H9 (cell line): ENCODE measurements at regions not wholly inside any gene's neighbourhood (a gene's known extent, or its start where the extent isn't known, plus 50 kb on each side); places are given as distances from the start of the nearest gene placed in this dataset.

Experiments used
- DNase-seq: peaks from one replicate; pipeline ENCODE4 v3.0.0-alpha.2; 2017
- H2AFZ ChIP-seq: one replicate; pipeline ENCODE4 v1.6.1; 2013; ENCODE audit warnings: mild to moderate bottlenecking, low read length, control low read depth, moderate library complexity
- H2AK5ac ChIP-seq: 2 replicates; pipeline ENCODE4 v1.6.1; 2013; ENCODE audit warnings: low read length, control low read depth, mixed read lengths; ENCODE audit not compliant: insufficient read length
- H2BK120ac ChIP-seq: one replicate; pipeline ENCODE4 v1.6.1; 2013; ENCODE audit warnings: low read depth, mild to moderate bottlenecking, low read length, control low read depth, inconsistent platforms; ENCODE audit not compliant: poor library complexity, severe bottlenecking
- H2BK12ac ChIP-seq: 2 replicates; pipeline ENCODE4 v1.6.1; 2013; ENCODE audit warnings: low read length, control low read depth, mixed read lengths, low read depth; ENCODE audit not compliant: insufficient read length
- H2BK15ac ChIP-seq: 2 replicates; pipeline ENCODE4 v1.6.1; 2013; ENCODE audit warnings: low read depth, low read length, control low read depth
- H2BK20ac ChIP-seq: one replicate; pipeline ENCODE4 v1.6.1; 2013; ENCODE audit warnings: low read depth, mild to moderate bottlenecking, low read length, control low read depth, inconsistent platforms; ENCODE audit not compliant: poor library complexity, severe bottlenecking
- H2BK5ac ChIP-seq: 2 replicates; pipeline ENCODE4 v1.6.1; 2013; ENCODE audit warnings: low read length, control low read depth, mixed read lengths; ENCODE audit not compliant: insufficient read length
- H3K14ac ChIP-seq: 2 replicates; pipeline ENCODE4 v1.6.1; 2013; ENCODE audit warnings: low read length, control low read depth; ENCODE audit not compliant: insufficient read depth
- H3K18ac ChIP-seq: 2 replicates; pipeline ENCODE4 v1.6.1; 2013; ENCODE audit warnings: low read depth, mild to moderate bottlenecking, mixed read lengths, low read length, control low read depth; ENCODE audit not compliant: insufficient read length
- H3K23ac ChIP-seq: 2 replicates; pipeline ENCODE4 v1.6.1; 2013; ENCODE audit warnings: low read length, control low read depth, mixed read lengths, low read depth; ENCODE audit not compliant: insufficient read length
- H3K23me2 ChIP-seq: 2 replicates; pipeline ENCODE4 v1.6.1; 2013; ENCODE audit warnings: low read depth, mild to moderate bottlenecking, mixed read lengths, low read length, control low read depth; ENCODE audit not compliant: insufficient read length, poor library complexity, severe bottlenecking
- H3K27ac ChIP-seq: 2 replicates; pipeline ENCODE4 v1.5.1; 2013; ENCODE audit warnings: low read length, control low read depth, mixed read lengths, low read depth; ENCODE audit not compliant: insufficient read length
- H3K27me3 ChIP-seq: 2 replicates; pipeline ENCODE4 v1.6.1; 2013; ENCODE audit warnings: low read length, control low read depth, inconsistent platforms; ENCODE audit not compliant: insufficient read depth
- H3K4ac ChIP-seq: 2 replicates; pipeline ENCODE4 v1.6.1; 2013; ENCODE audit warnings: low read depth, mild to moderate bottlenecking, control low read depth, inconsistent platforms, low read length, moderate library complexity
- H3K4me1 ChIP-seq: 2 replicates; pipeline ENCODE4 v1.6.1; 2013; ENCODE audit warnings: low read length, control low read depth, inconsistent platforms; ENCODE audit not compliant: insufficient read depth
- H3K4me2 ChIP-seq: 2 replicates; pipeline ENCODE4 v1.6.1; 2013; ENCODE audit warnings: low read length, control low read depth, mixed read lengths; ENCODE audit not compliant: insufficient read length, insufficient read depth
- H3K56ac ChIP-seq: 2 replicates; pipeline ENCODE4 v1.6.1; 2013; ENCODE audit warnings: low read depth, mild to moderate bottlenecking, mixed read lengths, low read length, control low read depth; ENCODE audit not compliant: insufficient read length
- H3K79me1 ChIP-seq: 2 replicates; pipeline ENCODE4 v1.6.1; 2013; ENCODE audit warnings: low read depth, mild to moderate bottlenecking, moderate library complexity, low read length, control low read depth, inconsistent platforms; ENCODE audit not compliant: insufficient read depth, poor library complexity, severe bottlenecking
- H3K79me2 ChIP-seq: 2 replicates; pipeline ENCODE4 v1.6.1; 2013; ENCODE audit warnings: low read length, control low read depth, inconsistent platforms; ENCODE audit not compliant: insufficient read depth
- H3K9ac ChIP-seq: 2 replicates; pipeline ENCODE4 v1.6.1; 2013; ENCODE audit warnings: low read length, control low read depth, mixed read lengths; ENCODE audit not compliant: insufficient read length; ENCODE audit errors: extremely low read depth
- H3K9me3 ChIP-seq: one replicate; pipeline ENCODE4 v1.6.1; 2013; ENCODE audit warnings: low read depth, low read length, inconsistent platforms; ENCODE audit not compliant: control insufficient read depth
- H3T11ph ChIP-seq: one replicate; pipeline ENCODE4 v1.6.1; 2013; ENCODE audit warnings: mild to moderate bottlenecking, low read length, control low read depth, inconsistent platforms
- H4K20me1 ChIP-seq: one replicate; pipeline ENCODE4 v1.6.1; 2013; ENCODE audit not compliant: control insufficient read depth, insufficient read length, insufficient read depth
- H4K5ac ChIP-seq: 2 replicates; pipeline ENCODE4 v1.6.1; 2013; ENCODE audit warnings: low read depth, mild to moderate bottlenecking, mixed read lengths, low read length, control low read depth; ENCODE audit not compliant: insufficient read length
- H4K8ac ChIP-seq: replicated peaks from 2 replicates; pipeline ENCODE4 v1.6.1; 2013; ENCODE audit warnings: low read length, control low read depth, mixed read lengths, low read depth; ENCODE audit not compliant: insufficient read length
- H4K91ac ChIP-seq: 2 replicates; pipeline ENCODE4 v1.6.1; 2013; ENCODE audit warnings: low read depth, mild to moderate bottlenecking, moderate library complexity, mixed read lengths, low read length, control low read depth; ENCODE audit not compliant: insufficient read length
- H3K27ac Mint-ChIP-seq, 3 experiments: 2 replicates in 2 of 3; 3 replicates in 1 of 3; pipeline ENCODE4 v1.8.0; 2020 to 2021; ENCODE audit warnings: mixed read lengths in 3 of 3, mild to moderate bottlenecking in 1 of 3, moderate library complexity in 1 of 3
- H3K27me3 Mint-ChIP-seq: 2 replicates; pipeline ENCODE4 v1.8.0; 2021; ENCODE audit warnings: low read depth, mild to moderate bottlenecking, moderate library complexity, mixed read lengths
- H3K36me3 Mint-ChIP-seq, 3 experiments: 2 replicates in 2 of 3; 3 replicates in 1 of 3; pipeline ENCODE4 v1.8.0; 2020 to 2021; ENCODE audit warnings: low read depth in 3 of 3, mixed read lengths in 3 of 3; ENCODE audit not compliant: insufficient read depth in 1 of 3
- H3K4me1 Mint-ChIP-seq, 2 experiments: 2 replicates each; pipeline ENCODE4 v1.8.0; 2020; ENCODE audit warnings: mixed read lengths in 2 of 2
- H3K4me3 Mint-ChIP-seq, 2 experiments: 2 replicates in 1 of 2; 3 replicates in 1 of 2; pipeline ENCODE4 v1.8.0; 2020 to 2021; ENCODE audit warnings: mild to moderate bottlenecking in 2 of 2, mixed read lengths in 2 of 2, moderate library complexity in 1 of 2
- H3K9me3 Mint-ChIP-seq, 2 experiments: 2 replicates in 1 of 2; 3 replicates in 1 of 2; pipeline ENCODE4 v1.8.0; 2020; ENCODE audit warnings: mild to moderate bottlenecking in 2 of 2, mixed read lengths in 2 of 2, moderate library complexity in 1 of 2
- WGBS: extraction: QIAGEN DNeasy Blood & Tissue Kit; methylation state at CpG from one replicate; pipeline ENCODE4 v1.1.7; 2013; ENCODE audit warnings: missing lambda C conversion rate, low lambda C conversion rate, mixed read lengths; ENCODE audit not compliant: insufficient read length; ENCODE audit errors: extremely low coverage; 5-methylcytosine and 5-hydroxymethylcytosine counted together
- TF ChIP-seq, protein P1 (sequence below): fragments of 200-600 bp; sonication (generic); conservative IDR thresholded peaks from 3 replicates; pipeline ENCODE4 v1.8.0; 2021; ENCODE audit warnings: antibody characterized with exemption, mild to moderate bottlenecking

DNA sequence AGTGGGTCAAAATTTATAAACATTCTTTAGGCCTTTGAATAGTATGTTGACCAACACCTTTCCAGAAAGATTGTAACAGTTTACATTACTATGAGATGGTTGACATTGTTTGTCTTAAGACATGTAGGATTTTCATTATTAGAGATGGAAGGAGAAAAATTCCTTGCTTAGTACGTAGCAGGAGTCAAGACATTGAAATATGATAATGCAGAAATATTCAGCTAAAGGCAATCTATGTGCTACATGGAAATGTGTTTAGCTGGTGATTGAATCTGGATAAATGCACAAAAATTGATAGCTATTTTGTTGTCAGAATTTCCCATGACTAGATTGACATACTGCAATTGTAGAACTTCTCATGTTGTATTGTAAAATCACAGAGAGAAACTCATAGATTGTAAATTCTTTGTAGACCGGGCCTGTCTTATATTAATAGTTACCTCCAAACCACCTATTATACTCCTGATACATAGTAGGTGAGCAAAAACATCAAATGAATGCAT is 370.4 kb upstream of the CBLB start:
- TF ChIP-seq, protein P1, sequence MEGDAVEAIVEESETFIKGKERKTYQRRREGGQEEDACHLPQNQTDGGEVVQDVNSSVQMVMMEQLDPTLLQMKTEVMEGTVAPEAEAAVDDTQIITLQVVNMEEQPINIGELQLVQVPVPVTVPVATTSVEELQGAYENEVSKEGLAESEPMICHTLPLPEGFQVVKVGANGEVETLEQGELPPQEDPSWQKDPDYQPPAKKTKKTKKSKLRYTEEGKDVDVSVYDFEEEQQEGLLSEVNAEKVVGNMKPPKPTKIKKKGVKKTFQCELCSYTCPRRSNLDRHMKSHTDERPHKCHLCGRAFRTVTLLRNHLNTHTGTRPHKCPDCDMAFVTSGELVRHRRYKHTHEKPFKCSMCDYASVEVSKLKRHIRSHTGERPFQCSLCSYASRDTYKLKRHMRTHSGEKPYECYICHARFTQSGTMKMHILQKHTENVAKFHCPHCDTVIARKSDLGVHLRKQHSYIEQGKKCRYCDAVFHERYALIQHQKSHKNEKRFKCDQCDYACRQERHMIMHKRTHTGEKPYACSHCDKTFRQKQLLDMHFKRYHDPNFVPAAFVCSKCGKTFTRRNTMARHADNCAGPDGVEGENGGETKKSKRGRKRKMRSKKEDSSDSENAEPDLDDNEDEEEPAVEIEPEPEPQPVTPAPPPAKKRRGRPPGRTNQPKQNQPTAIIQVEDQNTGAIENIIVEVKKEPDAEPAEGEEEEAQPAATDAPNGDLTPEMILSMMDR, result no peak
- H3K9me3 ChIP-seq, result peaks cover 5% of the 10 kb centered on the region
- H2AK5ac ChIP-seq, result no peak overlapping the region
- Mint-ChIP-seq H3K36me3 (peaks cover 4 to 7% (median 5%) of the 10 kb centered on the region in 3 experiments; a peak in 4 of 7 replicates), H3K9me3 (peaks cover 4 to 10% of the 10 kb centered on the region in 2 experiments), H3K27ac (no peak overlapping the region), H3K27me3 (no peaks in the 10 kb centered on the region), H3K4me3 (no peak overlapping the region), H3K4me1 (no peaks in the 10 kb centered on the region)
- H3K79me2 ChIP-seq, result no peaks in the 10 kb centered on the region
- no peak overlapping the region for H3K23ac ChIP-seq
- no peaks in the 10 kb centered on the region for H3K27me3 ChIP-seq
- H4K8ac ChIP-seq, result no peak overlapping the region
- H3K18ac ChIP-seq, result no peak overlapping the region
- no peaks in the 10 kb centered on the region for H4K20me1 ChIP-seq
- WGBS, result no CpG with 5 or more reads among the region's 2 CpGs
- no peaks in the 10 kb centered on the region for H3K23me2 ChIP-seq
- no peak overlapping the region for H4K91ac ChIP-seq
- H2BK120ac ChIP-seq, result no peak overlapping the region
- H3K4me2 ChIP-seq, result no peak overlapping the region
- no peak overlapping the region for H2BK20ac ChIP-seq
- H3K27ac ChIP-seq, result no peak overlapping the region
- H3T11ph ChIP-seq, result no peak overlapping the region
- H2BK5ac ChIP-seq, result no peak overlapping the region
- no peak overlapping the region for H2AFZ ChIP-seq
- no peak overlapping the region for H2BK12ac ChIP-seq
- no peak overlapping the region for H4K5ac ChIP-seq
- no peaks in the 10 kb centered on the region for H3K4me1 ChIP-seq
- H3K9ac ChIP-seq, result no peak overlapping the region
- H3K79me1 ChIP-seq, result no peaks in the 10 kb centered on the region
- H2BK15ac ChIP-seq, result no peak overlapping the region
- no peak for DNase-seq
- no peak overlapping the region for H3K56ac ChIP-seq
- H3K14ac ChIP-seq, result no peak overlapping the region
- no peak overlapping the region for H3K4ac ChIP-seq
